Mucosa of rectum (tissue), 2 donors: ENCODE measurements at regions not wholly inside any gene's neighbourhood (a gene's known extent, or its start where the extent isn't known, plus 50 kb on each side); places are given as distances from the start of the nearest gene placed in this dataset.

Source experiments
- H3K27ac ChIP-seq, 2 donors: one replicate each; pipeline ENCODE4 v1.7.0; 2013; ENCODE audit warnings: inconsistent platforms in 2 of 2, low read depth in 2 of 2, low read length in 2 of 2
- H3K27me3 ChIP-seq, 2 donors: one replicate each; pipeline ENCODE4 v1.7.0; 2013; ENCODE audit warnings: low read length in 2 of 2; ENCODE audit not compliant: control insufficient read depth in 2 of 2, insufficient read depth in 2 of 2
- H3K36me3 ChIP-seq, 2 donors: one replicate each; pipeline ENCODE4 v1.7.0; 2013; ENCODE audit warnings: low read length in 2 of 2; ENCODE audit not compliant: control insufficient read depth in 2 of 2, insufficient read depth in 2 of 2
- H3K4me1 ChIP-seq, 2 donors: one replicate each; pipeline ENCODE4 v1.7.0; 2013; ENCODE audit warnings: low read length in 2 of 2, mild to moderate bottlenecking in 1 of 2; ENCODE audit not compliant: control insufficient read depth in 2 of 2, insufficient read depth in 2 of 2
- H3K4me3 ChIP-seq, 2 donors: one replicate each; pipeline ENCODE4 v1.7.0; 2013; ENCODE audit warnings: low read length in 2 of 2
- H3K9ac ChIP-seq, 2 donors: one replicate each; pipeline ENCODE4 v1.7.0; 2013; ENCODE audit warnings: low read length in 2 of 2, low read depth in 1 of 2, mild to moderate bottlenecking in 1 of 2
- H3K9me3 ChIP-seq, 2 donors: one replicate each; pipeline ENCODE4 v1.7.0; 2013; ENCODE audit warnings: low read length in 2 of 2; ENCODE audit not compliant: control insufficient read depth in 2 of 2
- donor health status: healthy.
- donor health status: Normal muscosa, but diverticular disease.

DNA sequence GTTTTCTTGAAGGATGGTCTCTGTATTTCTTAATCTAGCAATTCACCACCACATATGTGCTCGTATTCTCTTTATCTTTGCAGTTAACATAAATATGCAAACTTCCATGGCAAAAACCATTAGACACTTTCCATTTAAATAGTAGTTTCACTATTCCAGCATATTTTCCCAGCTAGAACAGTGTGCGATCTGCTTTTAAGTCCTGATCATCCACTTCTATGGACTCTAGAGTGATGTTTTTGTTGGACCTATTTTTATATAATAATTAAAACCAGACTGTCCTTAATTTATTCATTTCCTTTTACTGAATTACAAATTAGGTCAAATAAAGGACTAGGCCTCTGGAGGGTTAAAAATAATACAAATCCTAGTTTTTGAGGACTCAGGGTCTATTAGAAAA, 418.4 kb upstream of the TRIB2 start:
- H3K27ac ChIP-seq: no peak overlapping the region
- H3K9ac ChIP-seq: no peak overlapping the region
- no peaks in the 10 kb centered on the region for H3K4me1 ChIP-seq
- no peaks in the 10 kb centered on the region for H3K27me3 ChIP-seq
- H3K36me3 ChIP-seq: no peaks in the 10 kb centered on the region
- no peak overlapping the region for H3K4me3 ChIP-seq
- no peaks in the 10 kb centered on the region for H3K9me3 ChIP-seq

DNA sequence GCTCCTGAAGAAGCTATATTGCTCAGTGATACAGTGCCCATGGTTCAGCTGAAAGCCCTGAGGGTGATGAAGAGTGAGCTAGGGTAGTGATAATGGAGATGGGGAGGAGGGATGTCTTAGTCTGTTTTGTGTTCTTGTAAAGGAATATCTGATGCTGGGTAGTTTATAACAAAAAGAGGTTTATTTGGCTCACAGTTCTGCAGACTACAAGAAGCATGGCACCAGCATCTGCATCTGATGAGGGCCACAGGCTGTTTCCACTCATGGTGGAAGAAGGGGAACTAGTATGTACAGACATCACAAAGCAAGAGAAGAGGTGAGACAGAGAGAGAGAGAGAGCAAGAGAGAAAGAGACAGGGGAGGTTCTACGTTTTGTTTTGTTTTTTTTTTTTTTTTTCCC, 417.3 kb upstream of the TRIB2 start:
- H3K36me3 ChIP-seq: no peaks in the 10 kb centered on the region
- H3K27ac ChIP-seq: no peak overlapping the region

DNA sequence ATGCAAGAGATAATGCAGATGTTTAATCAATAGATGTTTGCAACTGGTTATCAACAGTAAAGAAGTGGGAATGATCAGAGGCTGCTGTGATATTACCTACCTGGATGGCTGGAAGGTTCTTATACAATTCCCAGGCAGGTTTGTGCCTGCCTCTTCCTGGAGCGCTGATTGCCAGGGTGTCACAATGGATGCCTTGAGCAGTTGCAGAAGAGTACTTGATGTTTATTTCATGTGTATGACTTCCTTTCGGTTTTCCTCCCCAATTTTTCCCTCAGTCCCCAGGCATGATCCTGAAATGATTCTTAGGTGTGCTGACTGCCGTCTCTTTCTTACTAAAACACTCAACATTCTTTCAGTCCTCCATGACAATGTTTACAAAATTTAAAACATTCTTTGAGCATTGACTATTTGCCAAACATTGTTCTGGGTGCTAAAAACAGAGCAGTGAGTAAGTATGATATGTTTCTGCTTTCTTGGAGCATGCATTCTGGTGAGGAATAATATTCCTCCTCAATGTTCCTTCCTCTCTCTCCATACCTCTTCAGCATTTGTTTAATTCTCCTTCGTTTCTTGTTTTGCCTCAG, 416.6 kb upstream of the TRIB2 start:
- H3K27me3 ChIP-seq: no peaks in the 10 kb centered on the region
- peaks cover 0 to 4% of the 10 kb centered on the region in 2 donors for H3K4me1 ChIP-seq
- no peak overlapping the region for H3K9ac ChIP-seq
- H3K4me3 ChIP-seq: no peak overlapping the region
- H3K9me3 ChIP-seq: no peaks in the 10 kb centered on the region
- H3K36me3 ChIP-seq: no peaks in the 10 kb centered on the region
- no peak overlapping the region for H3K27ac ChIP-seq

More for the DNA sequence above, 417.3 kb upstream of the TRIB2 start:
- Histone ChIP-seq H3K4me3 (no peak overlapping the region), H3K9ac (no peak overlapping the region), H3K9me3 (no peaks in the 10 kb centered on the region), H3K4me1 (no peaks in the 10 kb centered on the region), H3K27me3 (no peaks in the 10 kb centered on the region)

DNA sequence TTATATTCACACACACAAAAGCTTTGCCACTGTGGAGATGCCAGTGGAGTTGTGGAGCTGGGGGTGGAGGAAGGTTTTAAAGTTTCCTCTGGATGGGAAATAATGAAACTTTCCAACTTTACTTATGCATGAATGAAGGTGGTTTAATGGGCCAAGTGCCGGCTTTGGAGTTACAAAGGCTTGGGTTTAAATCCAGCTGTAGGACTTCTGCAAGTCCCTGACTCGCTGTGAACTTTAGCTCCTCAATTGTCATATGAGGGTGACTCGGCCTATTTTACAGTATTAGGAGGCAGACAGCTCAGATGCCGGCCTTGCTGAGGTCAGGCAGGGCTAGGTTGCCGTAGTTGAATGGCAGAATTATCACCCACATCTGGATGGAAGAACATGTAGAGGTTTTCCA, 415.8 kb upstream of the TRIB2 start:
- Histone ChIP-seq H3K4me3 (no peak overlapping the region), H3K4me1 (peaks cover 0 to 4% of the 10 kb centered on the region in 2 donors), H3K27me3 (no peaks in the 10 kb centered on the region), H3K27ac (no peak overlapping the region), H3K36me3 (no peaks in the 10 kb centered on the region), H3K9me3 (no peaks in the 10 kb centered on the region), H3K9ac (no peak overlapping the region)

DNA sequence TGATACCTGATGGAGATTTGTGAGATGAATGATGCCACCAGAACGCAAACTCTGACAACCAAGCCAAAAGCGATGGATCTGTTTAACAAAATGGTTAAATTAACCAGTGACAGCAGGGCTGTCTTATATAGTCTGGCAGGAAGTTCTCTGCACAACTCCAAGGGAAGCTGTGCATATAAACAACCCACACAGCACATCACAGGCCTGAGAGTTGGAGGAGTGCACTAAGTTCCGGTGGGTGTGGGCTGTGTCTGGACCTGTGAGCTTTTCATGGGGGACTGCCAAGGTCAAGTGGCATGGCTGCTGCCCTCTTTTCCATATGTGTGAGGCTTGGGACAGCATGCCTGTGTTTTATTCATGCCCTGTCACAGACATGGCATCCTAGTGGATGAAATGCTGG, 414.6 kb upstream of the TRIB2 start:
- Histone ChIP-seq H3K27ac (no peak overlapping the region), H3K4me3 (no peak overlapping the region), H3K27me3 (no peaks in the 10 kb centered on the region), H3K4me1 (peaks cover 0 to 4% of the 10 kb centered on the region in 2 donors), H3K9me3 (no peaks in the 10 kb centered on the region), H3K9ac (no peak overlapping the region), H3K36me3 (no peaks in the 10 kb centered on the region)

DNA sequence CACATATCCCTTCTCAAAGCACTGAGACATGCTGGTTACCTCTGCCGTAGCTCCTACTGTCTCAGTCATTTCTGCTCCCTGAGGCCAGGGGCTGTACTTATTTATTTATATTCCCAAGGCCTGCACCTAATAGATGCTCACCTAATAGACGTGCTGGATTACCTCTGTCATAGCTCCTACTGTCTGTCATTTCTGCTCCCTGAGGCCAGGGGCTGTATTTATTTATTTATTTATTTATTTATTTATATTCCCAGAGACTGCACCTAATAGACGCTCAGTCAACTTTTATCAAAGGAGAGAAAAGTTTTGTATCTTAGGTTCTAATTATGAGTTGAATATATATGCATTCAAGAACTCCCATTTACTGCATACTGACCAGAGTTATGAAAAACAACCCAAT, 414.0 kb upstream of the TRIB2 start:
- Histone ChIP-seq H3K4me1 (peaks cover 0 to 4% of the 10 kb centered on the region in 2 donors), H3K9ac (no peak overlapping the region), H3K27me3 (no peaks in the 10 kb centered on the region), H3K36me3 (no peaks in the 10 kb centered on the region), H3K9me3 (no peaks in the 10 kb centered on the region), H3K4me3 (no peak overlapping the region), H3K27ac (no peak overlapping the region)

DNA sequence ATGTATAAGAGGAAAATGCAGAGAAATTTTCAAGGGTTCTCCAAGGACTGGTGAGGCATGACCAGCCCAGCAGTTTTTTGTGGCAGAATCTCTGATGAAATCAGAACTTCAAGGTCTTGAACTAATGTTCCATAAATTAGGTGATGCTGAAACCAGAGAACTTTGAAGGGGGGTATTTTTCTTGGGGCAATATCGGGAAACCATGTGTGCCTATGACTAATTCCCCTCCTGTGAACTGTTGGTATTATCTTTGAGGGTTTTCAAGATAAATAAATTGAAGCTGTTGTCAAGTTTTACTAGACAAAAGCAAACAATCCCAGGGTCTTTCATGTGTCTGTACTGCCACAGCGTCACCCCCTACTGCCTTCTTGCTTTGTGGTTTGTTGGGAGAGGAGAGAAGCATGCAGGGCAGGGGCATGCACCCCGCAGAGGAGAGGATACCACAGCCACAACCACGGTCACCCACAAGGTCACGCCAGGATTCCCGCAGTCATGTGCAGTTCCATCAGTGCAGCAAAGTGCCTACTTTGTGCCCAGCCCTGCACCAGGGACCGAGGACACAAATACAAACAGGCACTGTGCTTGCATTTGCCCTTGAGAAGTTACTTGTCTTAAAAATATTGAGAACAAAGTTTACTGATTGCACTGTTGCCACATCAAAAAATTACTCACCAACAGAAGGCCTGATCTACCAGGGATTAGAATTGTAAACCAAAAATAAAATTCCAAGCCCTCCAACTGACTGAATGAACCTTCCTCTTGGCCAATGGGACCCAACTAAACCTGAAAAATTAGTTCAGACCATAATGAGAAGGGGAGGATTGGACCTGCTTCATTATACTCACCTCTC, 413.3 kb upstream of the TRIB2 start:
- no peaks in the 10 kb centered on the region for H3K9me3 ChIP-seq
- no peak overlapping the region for H3K9ac ChIP-seq
- no peaks in the 10 kb centered on the region for H3K36me3 ChIP-seq
- H3K4me1 ChIP-seq: peaks cover 0 to 4% of the 10 kb centered on the region in 2 donors
- H3K4me3 ChIP-seq: no peak overlapping the region
- no peak overlapping the region for H3K27ac ChIP-seq
- no peaks in the 10 kb centered on the region for H3K27me3 ChIP-seq

DNA sequence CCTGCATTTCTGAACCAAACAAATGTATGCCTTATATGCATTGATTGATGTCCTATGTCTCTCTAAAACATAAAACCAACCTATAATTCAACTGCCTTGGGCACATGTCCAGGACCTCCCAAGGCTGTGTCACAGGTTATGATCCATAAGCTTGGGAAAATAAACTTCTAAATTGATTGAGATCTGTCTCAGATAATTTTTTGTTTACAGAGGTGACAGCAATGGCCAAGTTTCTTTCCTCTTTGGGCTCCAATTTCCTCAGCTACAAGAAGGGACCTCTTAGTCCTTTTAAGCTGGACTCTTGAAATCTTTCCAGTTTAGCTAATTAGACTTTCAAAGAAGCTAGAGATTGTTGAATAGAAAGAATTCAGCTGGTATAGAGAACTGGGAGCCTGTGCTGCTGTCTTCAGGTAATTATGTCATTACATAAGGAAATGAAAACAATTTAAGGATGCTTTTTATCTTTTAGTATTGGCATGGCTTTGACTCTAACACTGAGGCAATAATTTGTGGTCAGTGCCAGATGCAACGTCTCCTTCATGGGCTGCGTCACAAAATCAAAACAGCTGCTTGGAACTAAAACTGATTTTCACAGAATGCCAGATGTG, 412.1 kb upstream of the TRIB2 start:
- peaks cover 0 to 4% of the 10 kb centered on the region in 2 donors for H3K4me1 ChIP-seq
- no peak overlapping the region for H3K27ac ChIP-seq

DNA sequence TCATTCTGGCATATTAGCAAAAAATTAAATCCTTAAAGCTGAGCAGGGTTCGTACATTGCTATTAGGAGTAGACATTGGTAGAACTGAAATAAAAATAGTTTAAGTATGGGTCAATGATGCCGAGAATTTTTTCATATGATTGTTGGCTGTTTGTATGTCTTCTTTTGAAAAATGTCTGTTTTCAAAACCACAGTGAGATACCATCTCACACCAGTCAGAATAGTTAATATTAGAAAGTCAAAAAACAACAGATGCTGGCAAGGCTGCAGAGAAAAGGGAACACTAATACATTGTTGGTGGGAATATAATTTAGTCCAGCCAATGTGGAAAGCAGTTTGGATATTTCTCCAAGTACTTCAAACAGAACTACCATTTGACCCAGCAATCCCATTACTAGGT, 410.8 kb upstream of the TRIB2 start:
- H3K36me3 ChIP-seq: no peaks in the 10 kb centered on the region
- peaks cover 0 to 4% of the 10 kb centered on the region in 2 donors for H3K4me1 ChIP-seq
- no peak overlapping the region for H3K27ac ChIP-seq
- no peaks in the 10 kb centered on the region for H3K27me3 ChIP-seq
- H3K4me3 ChIP-seq: no peak overlapping the region
- no peak overlapping the region for H3K9ac ChIP-seq
- no peaks in the 10 kb centered on the region for H3K9me3 ChIP-seq

More for the DNA sequence above, 412.1 kb upstream of the TRIB2 start:
- Histone ChIP-seq H3K4me3 (no peak overlapping the region), H3K36me3 (no peaks in the 10 kb centered on the region), H3K27me3 (no peaks in the 10 kb centered on the region), H3K9me3 (no peaks in the 10 kb centered on the region), H3K9ac (no peak overlapping the region)

DNA sequence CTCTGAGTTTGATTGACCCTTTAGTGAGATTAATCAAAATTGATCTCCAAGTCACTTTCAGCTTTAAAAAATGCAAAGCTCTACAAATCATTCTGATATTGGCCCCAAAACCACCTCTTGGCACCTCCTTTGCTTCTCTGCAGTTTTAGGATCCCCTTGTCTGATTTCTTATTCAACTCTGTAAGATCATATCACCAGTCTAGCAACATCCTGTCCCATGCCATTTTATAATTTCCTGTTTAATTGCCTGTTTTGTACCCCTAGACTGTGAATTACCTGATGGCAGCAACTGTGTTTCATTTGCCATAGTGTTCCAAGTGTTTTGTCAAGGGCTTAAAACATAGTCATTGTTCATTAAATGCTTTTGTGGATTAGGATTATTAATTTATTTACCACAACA, 406.3 kb upstream of the TRIB2 start:
- peaks cover 0 to 4% of the 10 kb centered on the region in 2 donors for H3K4me1 ChIP-seq
- no peaks in the 10 kb centered on the region for H3K9me3 ChIP-seq
- no peaks in the 10 kb centered on the region for H3K36me3 ChIP-seq
- H3K9ac ChIP-seq: no peak overlapping the region
- no peak overlapping the region for H3K4me3 ChIP-seq
- no peak overlapping the region for H3K27ac ChIP-seq
- H3K27me3 ChIP-seq: no peaks in the 10 kb centered on the region
